ENCODE measurements at regions not wholly inside any gene's neighbourhood (a gene's known extent, or its start where the extent isn't known, plus 50 kb on each side); places are given as distances from the start of the nearest gene placed in this dataset.

GRCh38 chr3:160049988-160050387 lies 61.4 kb downstream of the IL12A start:
- TF ChIP-seq CTCF (IDR thresholded peaks at IDR 0.05; ENCODE audit: insufficient read depth, low read depth, low read length) (no peak), EZH2 (IDR thresholded peaks at IDR 0.05; ENCODE audit: insufficient read depth, low read length) (no peak)

Data from astrocyte (in vitro differentiated cells and primary cell).